HG03159 (cell line): ENCODE measurements at regions not wholly inside any gene's neighbourhood (a gene's known extent, or its start where the extent isn't known, plus 50 kb on each side); places are given as distances from the start of the nearest gene placed in this dataset.

Experiments
- ATAC-seq: cut with Tn5 transposase; IDR thresholded peaks from one replicate; pipeline ENCODE4 v1.9.1; 2021; ENCODE audit warnings: mild to moderate bottlenecking, moderate library complexity; ENCODE audit not compliant: unreplicated experiment

DNA sequence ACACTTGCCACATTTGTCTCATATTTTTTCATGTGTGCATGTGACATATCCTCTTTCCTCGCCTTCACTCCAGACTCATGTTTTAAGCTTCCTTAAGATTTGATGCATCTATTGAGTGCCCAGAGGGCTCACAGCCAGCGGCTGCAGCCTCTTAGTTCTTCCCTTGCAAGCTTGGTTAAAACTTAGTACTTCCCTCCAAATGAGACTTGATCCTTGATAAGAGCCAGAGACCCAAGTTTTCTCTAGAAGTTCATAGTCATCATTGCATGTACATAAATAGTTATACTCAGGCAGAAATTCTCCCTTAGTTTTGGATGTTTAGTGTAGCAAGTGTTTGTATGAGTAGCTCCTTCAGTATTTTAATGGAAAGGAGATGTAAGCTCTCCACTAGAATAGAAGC lies 337.6 kb upstream of the B3GALT2 start:
- ATAC-seq: no peak

DNA sequence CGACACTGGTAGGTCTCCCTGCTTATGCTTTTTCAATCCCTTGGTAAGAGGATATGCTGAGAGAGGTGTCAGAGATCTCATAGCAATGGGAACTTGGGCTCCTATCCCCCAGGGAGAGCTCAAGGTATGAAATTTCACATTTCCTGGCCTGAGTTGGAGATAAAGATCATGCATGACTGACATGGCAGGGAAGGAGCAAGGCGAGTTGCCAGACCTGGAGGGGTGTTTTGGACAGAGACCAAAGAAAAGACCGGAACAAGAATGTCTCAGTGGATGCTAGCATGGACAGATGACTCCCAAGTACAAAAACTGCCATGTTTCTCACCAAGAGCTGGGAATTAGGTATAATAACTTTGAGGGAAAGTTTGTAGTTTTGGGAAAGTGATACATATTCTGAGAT lies 334.1 kb upstream of the B3GALT2 start:
- no peak for ATAC-seq

DNA sequence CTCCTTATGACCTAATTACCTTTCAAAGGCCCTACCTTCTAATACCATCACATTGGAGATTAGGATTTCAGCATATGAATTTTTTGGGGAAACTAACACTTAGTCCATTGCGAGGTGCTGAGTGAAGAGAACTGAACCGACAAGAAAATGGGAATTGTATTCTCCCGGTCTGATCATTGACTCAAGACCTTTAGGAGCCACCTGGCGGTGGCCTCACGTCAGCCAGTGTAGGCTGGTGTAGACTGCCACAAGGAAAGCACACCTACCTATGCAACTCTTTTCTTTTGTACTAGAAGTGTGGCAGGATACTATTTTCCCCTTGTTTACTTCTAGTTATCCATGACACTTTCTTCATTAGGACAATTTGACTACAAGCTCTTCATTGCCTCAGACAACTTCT lies 333.5 kb upstream of the B3GALT2 start:
- ATAC-seq: no peak

DNA sequence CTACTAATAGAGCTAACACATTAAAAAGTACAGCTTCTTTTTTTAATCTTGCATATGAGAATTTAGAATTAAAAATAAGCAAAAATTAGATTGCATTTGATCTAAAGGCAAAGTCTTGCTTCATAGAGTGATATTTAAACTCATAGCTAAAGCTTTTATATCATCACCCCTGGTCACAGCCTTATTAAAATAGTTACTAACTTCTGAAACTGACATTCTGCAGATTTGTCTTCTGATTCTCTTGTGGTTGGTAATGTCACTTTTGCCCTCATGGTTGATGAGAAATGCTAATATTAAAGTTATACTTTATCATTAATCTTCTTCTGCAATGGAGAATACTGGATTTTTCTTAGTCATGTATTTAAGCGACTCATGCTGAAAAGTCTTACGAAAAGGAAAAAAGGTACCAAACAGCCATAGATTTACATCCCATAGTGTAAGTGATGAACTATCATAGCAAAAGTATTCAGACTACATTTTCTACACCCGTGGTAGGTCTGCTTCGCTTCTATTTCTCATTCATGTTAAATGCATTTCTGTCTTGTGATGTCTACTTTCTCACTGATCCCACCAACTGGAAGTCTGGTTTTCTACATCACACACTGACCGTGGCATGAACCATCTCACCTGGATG lies 330.5 kb upstream of the B3GALT2 start:
- ATAC-seq: no peak

DNA sequence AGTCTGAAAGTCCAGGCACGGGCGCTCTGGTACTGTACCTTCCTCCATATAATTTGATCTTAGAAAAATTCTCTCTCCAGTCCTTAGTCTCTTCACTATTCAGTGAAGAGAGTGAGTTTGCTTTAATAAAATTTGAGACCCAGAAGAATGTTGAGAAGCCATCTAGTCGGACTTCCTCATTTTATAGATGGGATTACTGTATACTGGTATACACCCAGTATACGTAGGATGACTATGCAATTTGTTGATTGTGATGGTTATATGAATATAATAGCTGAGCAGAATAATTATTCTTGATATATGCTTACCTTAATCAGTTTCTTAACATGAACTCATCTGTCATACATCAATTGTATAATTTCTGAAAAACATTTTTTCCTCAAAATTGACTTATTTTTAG lies 328.0 kb upstream of the B3GALT2 start:
- no peak for ATAC-seq

DNA sequence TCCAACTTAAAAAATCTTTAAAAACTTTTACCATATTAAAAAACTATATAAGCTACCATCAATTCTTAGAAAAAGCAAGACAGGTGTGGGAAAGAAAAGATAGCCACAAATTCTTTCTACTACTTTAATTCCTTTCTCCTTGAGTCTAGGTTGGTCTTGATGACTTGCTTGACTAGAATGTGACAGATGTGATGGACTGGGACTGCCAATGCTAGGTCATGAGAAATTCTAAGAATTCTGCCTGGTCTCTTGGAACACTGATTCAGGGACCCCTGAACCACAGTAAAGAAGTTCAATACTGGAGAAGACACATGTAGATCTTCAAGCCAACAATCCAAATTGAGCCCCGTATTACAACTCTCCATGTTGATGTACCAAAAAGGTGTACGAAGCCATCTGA lies 326.6 kb upstream of the B3GALT2 start:
- ATAC-seq: no peak

DNA sequence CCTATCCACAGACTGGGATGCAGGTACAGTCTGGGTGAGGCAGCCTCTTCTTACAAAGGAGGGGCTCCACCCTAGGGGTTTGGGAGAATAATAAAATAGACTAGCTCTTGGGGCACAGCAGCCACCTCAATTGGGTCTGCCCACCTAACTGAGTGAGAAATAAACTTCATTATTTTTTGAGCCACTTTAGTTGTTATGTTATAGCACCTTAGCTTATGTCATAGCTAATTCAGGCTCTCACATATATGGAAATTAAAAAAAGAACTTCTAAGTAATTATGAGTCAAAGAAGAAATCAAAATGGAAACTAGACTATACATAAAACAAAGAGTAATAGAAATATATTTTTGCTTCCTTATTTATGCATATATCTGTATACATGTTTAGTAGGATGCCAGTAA lies 318.5 kb upstream of the B3GALT2 start:
- ATAC-seq: no peak

DNA sequence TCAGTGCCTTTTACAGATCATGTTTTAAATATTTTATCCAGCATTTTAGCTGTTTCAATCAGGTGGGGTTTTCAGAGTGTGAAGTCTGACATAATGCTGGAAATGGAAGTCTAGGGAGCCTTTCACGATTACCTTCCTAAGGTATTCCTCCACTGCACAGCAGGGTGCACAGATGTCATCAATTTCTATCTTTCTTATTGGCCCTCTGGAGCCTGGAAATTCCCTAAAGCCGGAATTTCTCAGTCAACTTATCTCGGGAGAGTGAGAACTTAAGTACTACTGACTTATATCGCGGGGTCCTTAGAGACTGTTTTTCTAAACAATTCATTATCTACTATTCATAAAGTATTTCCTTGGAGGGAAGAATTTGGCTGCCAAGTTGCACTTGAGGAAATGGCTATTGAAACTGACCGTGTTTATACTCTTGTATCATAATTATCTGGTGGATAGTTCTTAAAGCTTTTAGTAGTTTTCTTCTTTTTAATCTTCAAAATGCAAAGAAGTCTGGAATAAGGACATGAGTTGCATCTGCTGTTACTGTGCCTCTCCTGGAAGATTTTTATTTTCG lies 311.8 kb upstream of the B3GALT2 start:
- ATAC-seq: no peak

DNA sequence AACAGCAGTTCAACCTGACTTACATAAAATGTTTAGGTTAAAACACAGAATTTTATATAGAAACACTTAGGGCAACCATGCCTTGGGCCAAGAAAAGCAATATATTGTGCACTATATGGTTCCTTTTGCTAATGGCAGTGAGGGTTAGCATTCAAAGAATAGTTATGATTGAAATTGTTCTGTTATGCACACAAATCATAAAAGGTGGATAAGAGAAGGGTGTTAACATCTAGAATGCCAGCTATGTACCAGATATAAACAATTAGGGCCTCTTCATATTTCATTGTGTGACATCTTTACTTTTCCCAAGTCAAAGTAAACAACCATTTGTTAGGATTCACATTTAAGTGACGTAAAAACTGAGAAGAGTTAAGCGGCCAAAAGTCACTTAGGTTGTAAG lies 308.0 kb upstream of the B3GALT2 start:
- ATAC-seq: no peak

DNA sequence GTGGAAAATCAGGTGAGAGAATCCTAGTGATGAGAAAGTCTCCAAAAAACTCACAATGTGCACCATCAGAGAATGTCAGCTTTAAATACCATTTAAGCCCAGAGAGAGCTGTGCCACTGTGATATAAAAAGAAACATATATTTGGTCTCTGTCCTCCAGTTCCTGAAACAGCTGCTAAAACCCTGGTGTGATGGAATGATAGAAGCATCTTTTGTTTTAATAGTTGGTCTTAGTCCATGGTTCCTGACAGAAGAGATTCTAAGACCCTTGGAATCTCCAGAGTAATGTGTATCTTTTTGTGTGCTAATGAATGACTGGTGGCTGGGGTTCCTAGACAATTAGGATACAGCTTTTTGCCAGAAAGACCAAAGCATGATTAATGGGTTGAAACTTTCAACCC lies 302.8 kb upstream of the B3GALT2 start:
- no peak for ATAC-seq

DNA sequence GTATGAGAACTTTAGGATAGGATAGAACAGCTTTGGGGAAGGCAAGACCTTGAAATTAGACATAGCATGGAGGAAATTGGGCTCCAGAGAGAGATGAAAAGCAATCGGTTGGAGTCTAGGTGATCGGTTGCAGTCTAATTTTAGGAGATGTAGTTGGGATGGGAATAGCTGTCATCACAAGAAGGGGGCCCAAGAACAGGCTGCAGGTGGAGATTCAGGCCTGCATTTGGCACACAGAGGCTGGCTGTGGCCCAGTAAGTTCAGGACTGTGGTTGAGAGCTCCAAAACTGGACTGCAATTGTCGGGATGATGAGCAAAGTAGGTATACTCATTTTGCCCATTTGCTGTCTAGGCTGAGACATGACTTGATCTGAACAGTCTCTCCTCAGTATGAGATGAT lies 301.3 kb upstream of the B3GALT2 start:
- ATAC-seq: no peak

DNA sequence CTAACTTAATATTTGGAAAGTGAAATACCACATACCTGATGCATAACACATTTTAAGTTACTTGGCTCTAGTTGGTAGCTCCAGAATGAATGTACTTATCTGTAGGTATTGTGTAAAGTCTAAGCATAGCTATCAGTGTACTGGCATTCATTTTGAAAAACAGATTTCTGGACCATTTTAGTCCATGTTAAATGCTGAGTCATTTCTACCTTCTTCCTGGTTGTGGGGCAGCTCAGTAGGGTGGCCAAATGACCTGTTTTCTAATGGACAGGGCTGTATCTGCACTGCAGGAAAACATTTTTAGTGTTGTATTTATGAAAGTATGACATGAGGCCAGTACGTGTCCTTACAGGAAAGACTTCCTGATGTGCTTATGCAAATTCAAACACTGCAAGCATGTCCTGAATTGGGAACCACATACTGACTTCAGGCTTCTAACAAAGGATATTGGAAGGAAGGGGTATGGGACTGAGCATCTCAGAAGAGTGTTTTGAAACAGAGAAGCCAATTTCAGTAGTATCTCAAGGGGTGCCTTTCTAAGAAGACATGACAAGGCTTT lies 300.3 kb upstream of the B3GALT2 start:
- no peak for ATAC-seq

DNA sequence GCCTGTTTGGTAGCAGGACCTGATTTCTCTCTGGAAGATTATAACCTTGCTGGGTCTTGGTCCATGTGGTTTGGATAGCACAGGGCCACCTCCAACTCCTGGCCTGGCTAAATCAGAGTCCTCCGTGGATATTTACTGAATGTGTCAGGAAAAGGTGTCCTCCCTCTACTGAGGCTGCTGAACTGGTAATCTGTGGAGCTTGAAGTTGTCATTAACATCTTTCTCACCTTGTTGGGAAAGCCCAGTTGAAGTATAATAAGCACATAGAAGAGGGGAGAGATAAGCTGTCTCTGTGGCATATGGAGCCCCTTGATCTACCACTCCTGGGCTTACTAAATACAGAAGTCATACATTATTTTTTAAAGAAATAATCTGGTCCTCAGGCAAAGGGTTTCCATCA lies 294.3 kb upstream of the B3GALT2 start:
- no peak for ATAC-seq

DNA sequence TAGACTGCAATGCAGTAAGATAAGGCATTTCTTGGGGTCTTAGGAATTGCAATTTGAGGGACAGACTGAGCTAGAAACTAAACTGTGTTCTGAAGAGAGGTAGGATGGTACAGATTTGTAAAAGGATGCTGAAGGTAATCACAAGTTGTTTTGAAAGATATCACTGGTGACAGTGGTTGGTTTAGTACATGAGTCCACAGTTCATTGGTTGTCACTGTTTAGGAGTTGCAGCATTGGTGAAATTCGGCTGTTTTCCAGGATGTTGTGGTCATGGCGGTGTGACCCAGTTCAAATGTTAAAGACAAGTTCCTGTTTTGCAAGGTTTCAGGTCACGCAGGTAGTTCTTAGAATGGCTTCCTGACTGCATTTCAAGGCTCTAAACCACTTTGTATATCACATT lies 292.8 kb upstream of the B3GALT2 start:
- ATAC-seq: peak; percentile 99

DNA sequence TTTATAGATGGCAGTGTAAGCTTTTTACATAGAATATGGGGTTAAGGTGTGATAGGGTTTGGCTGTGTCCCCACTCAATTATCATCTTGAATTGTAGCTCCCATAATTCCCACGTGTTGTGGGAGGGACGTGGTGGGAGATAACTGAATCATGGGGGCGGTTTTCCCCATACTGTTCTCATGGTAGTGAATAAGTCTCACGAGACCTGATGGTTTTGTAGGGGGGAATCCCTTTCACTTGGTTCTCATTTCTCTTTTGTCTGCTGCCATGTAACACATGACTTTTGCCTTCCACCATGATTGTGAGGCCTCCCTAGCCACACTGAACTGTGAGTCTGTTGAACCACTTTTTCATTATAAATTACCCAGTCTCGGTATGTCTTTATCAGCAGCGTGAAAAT lies 290.3 kb upstream of the B3GALT2 start:
- no peak for ATAC-seq

DNA sequence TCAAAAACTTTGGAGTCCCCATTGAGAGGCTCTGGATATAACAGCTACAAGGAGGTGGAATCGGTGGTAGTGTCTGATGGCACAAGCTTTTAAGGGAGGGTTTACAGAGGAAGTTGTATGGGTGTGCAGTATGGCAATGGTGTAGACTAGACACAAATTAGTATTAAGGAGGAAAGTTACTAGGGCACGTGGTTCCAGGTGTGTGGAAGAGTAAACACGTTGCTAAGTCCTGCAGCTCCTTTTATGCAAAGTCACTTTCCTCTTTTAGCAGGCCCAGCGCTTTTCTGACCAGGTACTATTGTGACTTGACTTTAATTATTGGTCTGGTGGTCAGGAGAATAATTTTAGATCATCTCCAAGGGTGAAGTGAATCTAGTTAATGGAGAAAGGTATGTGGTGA lies 287.5 kb upstream of the B3GALT2 start:
- no peak for ATAC-seq

DNA sequence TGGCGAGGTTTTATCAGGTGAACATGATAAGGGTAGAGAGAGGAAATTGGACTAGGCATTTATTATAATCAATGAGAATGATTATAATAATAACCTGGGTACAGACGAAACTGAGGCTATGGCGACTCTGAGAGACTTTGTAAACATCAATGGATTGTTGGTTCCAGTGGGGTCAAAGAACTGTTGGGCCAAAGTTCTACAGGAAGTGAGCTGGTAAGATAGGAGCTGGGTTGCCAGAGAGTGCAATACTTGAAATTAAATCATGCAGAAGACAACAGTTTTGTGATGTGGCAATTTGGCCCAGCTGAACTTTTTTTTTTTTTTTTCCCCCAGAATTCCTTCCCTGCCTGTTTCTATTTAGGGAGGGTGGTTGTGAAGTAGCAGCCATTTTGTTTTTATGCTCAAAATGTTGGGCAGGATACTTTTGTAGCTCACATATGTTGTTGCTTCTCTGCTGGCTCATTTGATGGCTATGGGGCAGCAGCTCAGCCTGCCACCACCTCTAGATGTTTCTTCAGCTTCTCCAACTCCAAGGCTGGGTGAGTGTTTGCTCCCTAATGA lies 286.5 kb upstream of the B3GALT2 start:
- no peak for ATAC-seq

DNA sequence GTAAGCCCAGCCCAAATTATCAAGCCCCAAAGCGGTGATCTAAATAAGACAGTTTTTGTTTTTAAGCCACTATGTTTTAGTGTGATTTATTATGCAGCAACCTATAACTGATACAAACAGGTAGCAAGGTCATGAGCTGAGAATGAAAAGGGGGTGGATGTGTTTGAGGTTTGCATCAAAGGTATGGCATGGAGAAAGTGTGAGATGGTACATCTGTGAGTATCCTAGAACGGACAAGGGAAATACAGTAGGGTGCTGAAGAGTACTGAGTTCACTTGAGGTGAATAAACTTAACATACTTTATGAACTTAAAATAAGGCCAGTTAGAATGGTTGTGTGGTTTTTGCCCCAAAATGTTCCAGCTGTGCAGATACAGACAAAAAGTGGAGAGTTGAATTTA lies 286.0 kb upstream of the B3GALT2 start:
- no peak for ATAC-seq

DNA sequence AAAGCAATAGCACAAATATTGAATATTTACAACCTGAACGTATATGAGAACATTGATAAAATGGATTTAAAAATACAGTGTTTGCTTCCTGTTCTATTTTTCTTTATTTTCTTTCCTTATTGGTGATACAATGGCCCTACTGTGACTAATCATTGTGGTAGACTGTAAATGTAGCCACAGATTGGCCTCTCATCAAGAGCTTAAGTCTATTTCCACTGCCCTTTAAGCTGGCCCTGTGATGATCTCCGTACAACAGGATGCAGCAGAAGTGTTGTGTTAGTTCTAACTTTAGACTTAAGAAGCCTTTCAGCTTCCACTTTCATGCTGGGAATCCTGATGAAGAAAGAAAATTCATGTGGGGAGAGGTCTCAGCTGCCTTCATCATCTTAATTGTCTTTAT lies 285.6 kb upstream of the B3GALT2 start:
- no peak for ATAC-seq

DNA sequence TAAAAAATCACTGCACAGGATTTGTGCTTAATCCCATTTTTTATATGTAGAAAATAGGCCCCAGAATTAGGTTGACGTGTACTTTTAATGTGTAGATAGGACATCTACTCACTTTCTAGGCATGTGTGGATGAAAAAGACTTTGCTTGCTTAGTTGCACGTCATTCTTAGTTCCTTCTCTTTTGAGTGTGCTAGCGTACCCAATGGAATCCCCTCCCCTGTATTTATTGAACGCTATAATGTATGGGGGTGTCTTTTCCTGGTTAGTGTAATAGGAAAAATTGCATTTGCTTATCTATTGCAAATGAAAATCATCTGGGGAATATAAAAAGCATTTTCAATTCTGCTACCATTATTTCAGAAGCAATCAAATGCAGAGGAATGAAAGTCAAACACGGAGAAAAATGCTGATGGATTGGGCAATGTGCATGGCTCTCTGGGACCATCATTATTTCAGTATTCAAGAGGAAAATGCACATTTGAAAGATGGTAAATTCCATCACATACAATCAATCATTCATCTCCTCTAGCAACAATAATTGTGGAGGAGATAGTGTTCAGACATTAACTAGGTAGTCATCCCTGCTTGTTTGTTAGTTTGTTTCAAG lies 277.0 kb upstream of the B3GALT2 start:
- ATAC-seq: no peak

DNA sequence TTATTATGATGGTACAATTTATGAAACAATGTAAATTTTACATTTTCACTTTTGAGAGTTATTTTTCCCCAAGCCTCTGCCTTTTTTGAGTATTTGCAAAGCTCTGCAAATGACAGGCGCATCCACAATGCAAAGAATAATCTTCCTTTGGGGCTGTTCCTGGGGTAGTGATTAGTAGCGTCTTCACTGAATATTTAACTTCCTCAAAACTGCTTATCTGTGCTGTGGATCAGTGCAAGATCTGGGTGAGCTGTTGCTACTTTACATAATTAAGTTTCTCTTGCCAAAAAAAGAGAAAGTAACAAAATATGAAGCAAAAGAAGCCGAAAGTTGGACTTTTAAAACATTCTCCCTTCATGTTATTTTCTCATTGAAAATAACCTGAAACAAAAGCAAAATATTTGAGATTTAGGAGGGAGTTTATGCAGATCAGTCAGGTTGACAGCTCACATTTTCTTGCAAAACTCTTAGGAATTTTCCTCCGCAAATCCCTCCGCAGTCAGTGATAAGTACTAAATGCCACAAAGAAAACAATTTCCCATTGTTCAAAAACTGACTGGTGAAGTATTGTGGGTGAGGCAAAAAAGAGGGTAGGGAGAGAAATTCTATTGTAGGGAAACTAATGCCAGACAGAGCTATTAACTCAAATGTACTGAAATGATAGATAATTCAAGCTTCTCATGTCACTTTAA lies 276.4 kb upstream of the B3GALT2 start:
- peak; percentile 69 for ATAC-seq

DNA sequence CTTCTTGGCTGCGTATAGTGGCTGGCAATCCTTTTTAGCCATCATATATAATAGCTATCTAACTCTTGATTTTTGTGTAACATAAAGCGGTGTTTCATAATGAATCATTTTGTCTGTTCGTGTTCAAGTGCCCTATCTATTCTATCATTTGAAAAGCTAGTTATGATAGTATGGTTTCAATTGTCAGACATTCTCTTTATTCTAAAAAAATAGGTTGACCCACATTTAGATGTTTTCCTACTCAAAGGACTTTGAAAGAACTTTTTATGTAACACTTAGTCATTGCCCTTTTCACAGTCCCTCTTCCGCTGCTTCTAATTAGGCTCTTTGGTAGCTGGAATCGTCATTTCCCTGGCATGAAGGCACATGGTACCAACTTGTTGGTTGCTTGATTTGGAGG lies 272.2 kb upstream of the B3GALT2 start:
- no peak for ATAC-seq
